DOHH2 (cell line): ENCODE measurements at regions not wholly inside any gene's neighbourhood (a gene's known extent, or its start where the extent isn't known, plus 50 kb on each side); places are given as distances from the start of the nearest gene placed in this dataset.

Experiments used
- H3F3A ChIP-seq: fragments of 200-600 bp; sonication (generic), shearing (Covaris generic); 2 replicates; pipeline ENCODE4 v1.6.0; 2016; ENCODE audit warnings: antibody characterized with exemption, mild to moderate bottlenecking; ENCODE audit not compliant: control insufficient read depth, insufficient read depth
- H3K27ac ChIP-seq: fragments of 200-600 bp; sonication (generic); 2 replicates; pipeline ENCODE4 v1.5.1; 2014; ENCODE audit warnings: low read depth, mild to moderate bottlenecking, low read length, moderate library complexity
- H3K27me3 ChIP-seq: fragments of 200-600 bp; sonication (generic); 2 replicates; pipeline ENCODE4 v1.6.1; 2014; ENCODE audit warnings: mild to moderate bottlenecking, low read length, mixed read lengths; ENCODE audit not compliant: control insufficient read depth
- H3K36me3 ChIP-seq: fragments of 200-600 bp; sonication (generic); 2 replicates; pipeline ENCODE4 v1.6.1; 2014; ENCODE audit warnings: mild to moderate bottlenecking, low read length, moderate library complexity, mixed read lengths; ENCODE audit not compliant: control insufficient read depth
- H3K4me1 ChIP-seq: fragments of 200-600 bp; sonication (generic); 2 replicates; pipeline ENCODE4 v1.6.1; 2014; ENCODE audit warnings: mild to moderate bottlenecking, low read length, mixed read lengths; ENCODE audit not compliant: control insufficient read depth
- H3K4me2 ChIP-seq: fragments of 200-600 bp; sonication (generic); 2 replicates; pipeline ENCODE4 v1.6.0; 2014; ENCODE audit warnings: mild to moderate bottlenecking, low read length, moderate library complexity
- H3K4me3 ChIP-seq: fragments of 200-600 bp; sonication (generic); 2 replicates; pipeline ENCODE4 v1.5.1; 2014; ENCODE audit warnings: mild to moderate bottlenecking, low read length, mixed read lengths
- H3K79me2 ChIP-seq: fragments of 200-600 bp; sonication (generic); 2 replicates; pipeline ENCODE4 v1.6.1; 2014; ENCODE audit warnings: mild to moderate bottlenecking, low read length, mixed read lengths; ENCODE audit not compliant: control insufficient read depth
- H3K9me2 ChIP-seq: fragments of 200-600 bp; sonication (generic); replicated peaks from 2 replicates; pipeline ENCODE4 v1.6.1; 2014; ENCODE audit warnings: mild to moderate bottlenecking, low read length, mixed read lengths; ENCODE audit not compliant: control insufficient read depth
- H3K9me3 ChIP-seq: fragments of 200-600 bp; sonication (generic); 2 replicates; pipeline ENCODE4 v1.6.1; 2014; ENCODE audit warnings: antibody characterized with exemption, low read length, mixed read lengths; ENCODE audit not compliant: control insufficient read depth, insufficient read depth
- H4K20me1 ChIP-seq: fragments of 200-600 bp; sonication (generic); 2 replicates; pipeline ENCODE4 v1.6.0; 2014; ENCODE audit warnings: low read depth, mild to moderate bottlenecking, antibody characterized with exemption, low read length, moderate library complexity; ENCODE audit not compliant: control insufficient read depth, insufficient read depth
- EZH2phosphoT487 ChIP-seq: fragments of 200-600 bp; sonication (generic); IDR thresholded peaks from 2 replicates; pipeline ENCODE4 v1.6.1; 2017; ENCODE audit warnings: borderline replicate concordance, mild to moderate bottlenecking, antibody characterized with exemption, low read length, moderate library complexity, mixed read lengths
- TF ChIP-seq, protein P1 (sequence below): fragments of 200-600 bp; sonication (generic); IDR thresholded peaks from one replicate; pipeline ENCODE4 v1.5.1; 2014; ENCODE audit warnings: antibody characterized with exemption, mild to moderate bottlenecking, low read depth, low read length; ENCODE audit not compliant: poor library complexity, severe bottlenecking

DNA sequence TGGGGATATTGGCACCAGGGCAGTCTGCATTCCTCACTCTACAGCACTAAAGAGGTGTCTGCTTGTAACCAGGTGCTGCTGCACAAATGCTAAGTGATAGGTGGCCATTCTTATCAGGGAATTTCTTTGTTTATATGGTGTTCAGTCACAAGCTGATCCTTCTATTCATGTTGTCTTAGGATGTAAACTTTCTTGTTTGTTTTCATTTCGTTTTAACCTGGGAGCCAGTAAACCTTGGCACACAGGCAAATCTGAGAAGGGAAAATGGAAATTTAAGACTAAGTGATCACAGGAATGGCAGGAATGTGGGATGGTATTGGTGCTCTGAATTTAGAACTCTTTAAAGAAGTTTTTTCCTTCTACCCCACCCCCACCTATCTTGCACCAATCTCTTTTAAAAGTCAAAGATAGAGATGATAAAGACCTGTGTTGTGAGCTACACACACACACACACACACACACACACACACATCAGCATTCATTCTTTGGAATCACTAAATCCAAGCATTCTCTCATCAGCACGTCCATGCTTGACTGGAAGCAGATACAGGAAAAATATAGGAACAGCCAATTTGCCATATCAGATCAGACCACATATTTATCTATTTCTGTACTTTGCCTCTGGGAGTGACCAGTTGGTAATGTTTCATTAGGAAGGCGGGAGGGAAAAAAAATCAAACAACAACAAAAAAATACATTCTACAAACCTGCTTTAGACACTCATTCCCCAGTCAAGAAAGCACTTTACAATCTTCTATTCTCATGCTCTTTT, 451.4 kb upstream of the ADGRL2 start:
- Histone ChIP-seq H3K9me2 (no peaks in the 10 kb centered on the region), H3K79me2 (no peaks in the 10 kb centered on the region), H3K4me2 (no peak overlapping the region), H3K4me3 (no peak overlapping the region), H4K20me1 (no peaks in the 10 kb centered on the region), H3K4me1 (no peaks in the 10 kb centered on the region), H3K27me3 (no peaks in the 10 kb centered on the region), H3K27ac (no peak overlapping the region), H3F3A (no peaks in the 10 kb centered on the region), H3K36me3 (no peaks in the 10 kb centered on the region), H3K9me3 (no peaks in the 10 kb centered on the region)
- TF ChIP-seq, protein P1, sequence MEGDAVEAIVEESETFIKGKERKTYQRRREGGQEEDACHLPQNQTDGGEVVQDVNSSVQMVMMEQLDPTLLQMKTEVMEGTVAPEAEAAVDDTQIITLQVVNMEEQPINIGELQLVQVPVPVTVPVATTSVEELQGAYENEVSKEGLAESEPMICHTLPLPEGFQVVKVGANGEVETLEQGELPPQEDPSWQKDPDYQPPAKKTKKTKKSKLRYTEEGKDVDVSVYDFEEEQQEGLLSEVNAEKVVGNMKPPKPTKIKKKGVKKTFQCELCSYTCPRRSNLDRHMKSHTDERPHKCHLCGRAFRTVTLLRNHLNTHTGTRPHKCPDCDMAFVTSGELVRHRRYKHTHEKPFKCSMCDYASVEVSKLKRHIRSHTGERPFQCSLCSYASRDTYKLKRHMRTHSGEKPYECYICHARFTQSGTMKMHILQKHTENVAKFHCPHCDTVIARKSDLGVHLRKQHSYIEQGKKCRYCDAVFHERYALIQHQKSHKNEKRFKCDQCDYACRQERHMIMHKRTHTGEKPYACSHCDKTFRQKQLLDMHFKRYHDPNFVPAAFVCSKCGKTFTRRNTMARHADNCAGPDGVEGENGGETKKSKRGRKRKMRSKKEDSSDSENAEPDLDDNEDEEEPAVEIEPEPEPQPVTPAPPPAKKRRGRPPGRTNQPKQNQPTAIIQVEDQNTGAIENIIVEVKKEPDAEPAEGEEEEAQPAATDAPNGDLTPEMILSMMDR, result no peak
- no peak for TF ChIP-seq EZH2phosphoT487

DNA sequence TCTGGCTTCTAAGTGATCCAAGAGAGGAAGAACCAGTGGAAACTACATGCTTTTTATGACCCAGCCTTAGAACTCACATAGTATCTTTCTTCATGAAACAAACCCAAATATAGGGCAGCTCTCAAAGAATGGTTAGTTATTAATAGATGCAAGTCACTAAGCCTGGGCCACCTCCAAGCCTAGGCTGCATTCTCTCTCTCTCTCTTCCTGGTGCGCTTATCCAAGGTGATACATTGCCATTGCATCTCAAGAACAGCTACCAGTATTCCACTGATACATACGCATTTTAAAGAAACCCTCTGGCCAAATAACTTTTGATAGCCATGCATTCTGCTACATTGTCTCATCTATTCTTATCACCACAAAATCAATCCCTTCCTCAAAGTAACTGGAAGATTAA, 455.6 kb upstream of the ADGRL2 start:
- Histone ChIP-seq H3F3A (no peaks in the 10 kb centered on the region), H3K27ac (no peak overlapping the region), H3K9me2 (no peaks in the 10 kb centered on the region), H3K4me3 (no peak overlapping the region), H3K36me3 (no peaks in the 10 kb centered on the region), H4K20me1 (no peaks in the 10 kb centered on the region), H3K27me3 (no peaks in the 10 kb centered on the region), H3K4me2 (no peak overlapping the region), H3K79me2 (no peaks in the 10 kb centered on the region), H3K4me1 (no peaks in the 10 kb centered on the region), H3K9me3 (no peaks in the 10 kb centered on the region)
- TF ChIP-seq, protein P1, result no peak
- no peak for TF ChIP-seq EZH2phosphoT487

GRCh38 chr1:81340239-81340638, 460.5 kb upstream of the ADGRL2 start:
- H4K20me1 ChIP-seq, result no peaks in the 10 kb centered on the region
- TF ChIP-seq EZH2phosphoT487, result no peak
- TF ChIP-seq, protein P1, result no peak
- no peaks in the 10 kb centered on the region for H3K79me2 ChIP-seq
- no peaks in the 10 kb centered on the region for H3K4me1 ChIP-seq
- H3K27ac ChIP-seq, result no peak overlapping the region
- H3K9me3 ChIP-seq, result no peaks in the 10 kb centered on the region
- H3K4me3 ChIP-seq, result no peak overlapping the region
- H3K4me2 ChIP-seq, result no peak overlapping the region
- H3K9me2 ChIP-seq, result no peaks in the 10 kb centered on the region
- H3K36me3 ChIP-seq, result no peaks in the 10 kb centered on the region
- no peaks in the 10 kb centered on the region for H3F3A ChIP-seq
- no peaks in the 10 kb centered on the region for H3K27me3 ChIP-seq
